Gastroesophageal sphincter (tissue), 4 donors: ENCODE measurements at regions not wholly inside any gene's neighbourhood (a gene's known extent, or its start where the extent isn't known, plus 50 kb on each side); places are given as distances from the start of the nearest gene placed in this dataset.

Experiments
- ATAC-seq: fragments of 150-250 bp; one replicate; pipeline ENCODE4 v1.9.1; 2016; ENCODE audit warnings: mild to moderate bottlenecking, moderate library complexity
- H3K27ac ChIP-seq, 4 donors: fragments of 200-600 bp; sonication (generic) in 3 of 4; 1 replicate in 3 of 4; 2 replicates in 1 of 4; pipeline ENCODE4 v1.5.1; 2016 to 2019
- H3K27me3 ChIP-seq: fragments of 200-600 bp; sonication (generic); one replicate; pipeline ENCODE4 v1.5.1; 2019
- H3K36me3 ChIP-seq, 2 donors: fragments of 200-600 bp; sonication (generic); one replicate each; pipeline ENCODE4 v1.5.1; 2019; ENCODE audit warnings: control low read depth in 1 of 2
- H3K4me1 ChIP-seq, 3 donors: fragments of 200-600 bp; sonication (generic); 1 replicate in 2 of 3; 2 replicates in 1 of 3; pipeline ENCODE4 v1.5.1; 2016 to 2019; ENCODE audit warnings: control low read depth in 2 of 3
- H3K4me3 ChIP-seq, 2 donors: fragments of 200-600 bp; sonication (generic); one replicate each; pipeline ENCODE4 v1.5.1; 2019; ENCODE audit warnings: mild to moderate bottlenecking in 1 of 2, moderate library complexity in 1 of 2
- H3K9me3 ChIP-seq, 3 donors: fragments of 200-600 bp; sonication (generic); one replicate each; pipeline ENCODE4 v1.5.1; 2017 to 2019; ENCODE audit warnings: control low read depth in 2 of 3
- EP300 ChIP-seq: sonication (generic); formaldehyde crosslinking; IDR thresholded peaks from one replicate; pipeline ENCODE4 v1.6.1; 2017; ENCODE audit warnings: antibody characterized with exemption, mild to moderate bottlenecking
- POLR2A ChIP-seq, 2 donors: fragments of 450-650 bp; IDR thresholded peaks; one replicate each; pipeline ENCODE4 v1.6.1; 2017; ENCODE audit warnings: antibody characterized with exemption in 2 of 2, mild to moderate bottlenecking in 2 of 2, moderate library complexity in 1 of 2
- POLR2AphosphoS5 ChIP-seq: sonication (generic); formaldehyde crosslinking; IDR thresholded peaks from one replicate; pipeline ENCODE4 v1.6.1; 2017; ENCODE audit warnings: antibody characterized with exemption
- WGBS, 2 donors: methylation state at CpG; one replicate each; pipeline ENCODE4 v1.1.5; 2018; ENCODE audit warnings: low coverage in 1 of 2; 5-methylcytosine and 5-hydroxymethylcytosine counted together
- TF ChIP-seq, protein P1 (sequence below), 4 experiments: fragments of 200-600 bp in 2 of 4; fragments of 450-650 bp in 2 of 4; sonication (generic) in 1 of 4; IDR thresholded peaks; one replicate each; pipeline ENCODE4 v1.5.1; 2017 to 2019; ENCODE audit warnings: antibody characterized with exemption in 4 of 4, mild to moderate bottlenecking in 2 of 4, moderate library complexity in 2 of 4

DNA sequence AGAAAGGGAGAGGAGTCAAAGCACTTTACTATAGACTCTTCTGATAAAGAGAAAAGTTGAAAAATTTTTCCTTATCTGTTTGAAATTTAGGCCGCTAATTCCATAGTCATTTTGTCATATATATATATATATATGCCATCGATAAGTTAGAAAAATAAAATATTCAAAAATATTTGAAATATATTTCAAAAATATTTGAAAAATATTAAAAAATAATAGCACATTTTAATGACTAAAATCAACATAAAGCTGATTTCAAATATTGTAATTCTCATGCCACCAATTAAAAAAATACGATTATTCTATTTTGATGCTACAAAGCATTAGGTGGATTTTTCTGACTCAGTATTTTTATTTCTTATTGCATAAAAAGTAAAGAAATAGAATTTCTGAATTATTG, 87.1 kb downstream of the KIF2B start:
- Histone ChIP-seq H3K27ac (no peak overlapping the region), H3K27me3 (no peaks in the 10 kb centered on the region), H3K9me3 (peaks cover 0 to 3% (median 0%) of the 10 kb centered on the region in 3 donors), H3K4me3 (no peak overlapping the region), H3K36me3 (no peaks in the 10 kb centered on the region), H3K4me1 (no peaks in the 10 kb centered on the region)
- no peak for TF ChIP-seq POLR2A (IDR thresholded peaks at IDR 0.05)
- no peak for TF ChIP-seq POLR2AphosphoS5
- TF ChIP-seq, protein P1, sequence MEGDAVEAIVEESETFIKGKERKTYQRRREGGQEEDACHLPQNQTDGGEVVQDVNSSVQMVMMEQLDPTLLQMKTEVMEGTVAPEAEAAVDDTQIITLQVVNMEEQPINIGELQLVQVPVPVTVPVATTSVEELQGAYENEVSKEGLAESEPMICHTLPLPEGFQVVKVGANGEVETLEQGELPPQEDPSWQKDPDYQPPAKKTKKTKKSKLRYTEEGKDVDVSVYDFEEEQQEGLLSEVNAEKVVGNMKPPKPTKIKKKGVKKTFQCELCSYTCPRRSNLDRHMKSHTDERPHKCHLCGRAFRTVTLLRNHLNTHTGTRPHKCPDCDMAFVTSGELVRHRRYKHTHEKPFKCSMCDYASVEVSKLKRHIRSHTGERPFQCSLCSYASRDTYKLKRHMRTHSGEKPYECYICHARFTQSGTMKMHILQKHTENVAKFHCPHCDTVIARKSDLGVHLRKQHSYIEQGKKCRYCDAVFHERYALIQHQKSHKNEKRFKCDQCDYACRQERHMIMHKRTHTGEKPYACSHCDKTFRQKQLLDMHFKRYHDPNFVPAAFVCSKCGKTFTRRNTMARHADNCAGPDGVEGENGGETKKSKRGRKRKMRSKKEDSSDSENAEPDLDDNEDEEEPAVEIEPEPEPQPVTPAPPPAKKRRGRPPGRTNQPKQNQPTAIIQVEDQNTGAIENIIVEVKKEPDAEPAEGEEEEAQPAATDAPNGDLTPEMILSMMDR (IDR thresholded peaks at IDR 0.05), result no peak
- TF ChIP-seq EP300, result no peak
- WGBS, 2 donors, result 89 to 93% methylated on average over 3 of the region's 3 CpGs
- no peak for ATAC-seq

DNA sequence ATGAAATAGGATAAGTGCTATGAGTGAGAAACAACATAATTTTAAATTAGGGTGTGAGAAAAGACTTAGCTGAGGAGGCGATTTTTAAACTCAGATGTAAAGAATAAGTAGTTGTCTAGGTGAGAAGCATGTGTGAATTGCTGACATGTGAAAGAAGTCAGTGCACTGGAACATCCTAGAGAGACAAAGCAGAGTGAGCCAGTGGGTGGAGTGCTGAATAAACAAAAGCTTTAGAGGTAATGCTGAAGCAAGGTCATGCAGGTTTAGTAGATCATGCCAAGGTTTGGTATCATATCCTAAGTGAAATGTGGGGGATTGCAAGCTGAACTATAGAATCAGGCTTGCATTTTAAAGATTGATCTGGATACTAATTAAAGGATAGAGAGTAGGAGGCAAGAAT, 89.4 kb downstream of the KIF2B start:
- no peaks in the 10 kb centered on the region for H3K36me3 ChIP-seq
- no peak overlapping the region for H3K27ac ChIP-seq
- TF ChIP-seq POLR2AphosphoS5 (no peak), POLR2A (IDR thresholded peaks at IDR 0.05) (no peak)
- TF ChIP-seq, protein P1 (IDR thresholded peaks at IDR 0.05), result no peak
- H3K4me1 ChIP-seq, result no peaks in the 10 kb centered on the region
- H3K4me3 ChIP-seq, result no peak overlapping the region
- H3K27me3 ChIP-seq, result no peaks in the 10 kb centered on the region
- H3K9me3 ChIP-seq, result no peaks in the 10 kb centered on the region
- no peak for ATAC-seq
- WGBS, 2 donors, result 44 to 67% methylated on average over 1 of the region's 1 CpG

DNA sequence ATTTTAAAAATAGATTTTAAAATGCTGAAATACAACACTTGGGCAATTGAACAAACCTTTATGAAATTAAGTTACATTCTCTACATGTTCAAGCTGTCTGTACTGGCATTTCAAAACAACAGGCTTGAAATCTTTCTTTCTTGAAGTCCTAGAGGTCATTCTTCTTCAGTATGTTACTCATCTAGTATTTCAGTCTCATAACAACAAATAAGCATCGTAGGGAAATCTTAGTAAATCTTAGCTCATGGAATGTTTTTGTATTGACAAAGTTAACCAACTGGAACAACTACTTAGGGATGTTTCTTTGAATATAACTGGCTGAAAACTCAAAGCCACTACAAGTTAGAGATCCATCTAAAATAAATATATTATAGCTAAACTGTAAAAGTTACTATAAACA, 96.6 kb downstream of the KIF2B start:
- ATAC-seq, result no peak
- Histone ChIP-seq H3K4me1 (no peaks in the 10 kb centered on the region), H3K27ac (no peak overlapping the region), H3K4me3 (no peak overlapping the region), H3K9me3 (no peaks in the 10 kb centered on the region), H3K36me3 (no peaks in the 10 kb centered on the region), H3K27me3 (no peaks in the 10 kb centered on the region)
- WGBS, 2 donors, result 79 to 83% methylated on average over 1 of the region's 1 CpG
- TF ChIP-seq, protein P1 (IDR thresholded peaks at IDR 0.05), result no peak
- TF ChIP-seq POLR2AphosphoS5 (no peak), POLR2A (IDR thresholded peaks at IDR 0.05) (no peak), EP300 (no peak)

DNA sequence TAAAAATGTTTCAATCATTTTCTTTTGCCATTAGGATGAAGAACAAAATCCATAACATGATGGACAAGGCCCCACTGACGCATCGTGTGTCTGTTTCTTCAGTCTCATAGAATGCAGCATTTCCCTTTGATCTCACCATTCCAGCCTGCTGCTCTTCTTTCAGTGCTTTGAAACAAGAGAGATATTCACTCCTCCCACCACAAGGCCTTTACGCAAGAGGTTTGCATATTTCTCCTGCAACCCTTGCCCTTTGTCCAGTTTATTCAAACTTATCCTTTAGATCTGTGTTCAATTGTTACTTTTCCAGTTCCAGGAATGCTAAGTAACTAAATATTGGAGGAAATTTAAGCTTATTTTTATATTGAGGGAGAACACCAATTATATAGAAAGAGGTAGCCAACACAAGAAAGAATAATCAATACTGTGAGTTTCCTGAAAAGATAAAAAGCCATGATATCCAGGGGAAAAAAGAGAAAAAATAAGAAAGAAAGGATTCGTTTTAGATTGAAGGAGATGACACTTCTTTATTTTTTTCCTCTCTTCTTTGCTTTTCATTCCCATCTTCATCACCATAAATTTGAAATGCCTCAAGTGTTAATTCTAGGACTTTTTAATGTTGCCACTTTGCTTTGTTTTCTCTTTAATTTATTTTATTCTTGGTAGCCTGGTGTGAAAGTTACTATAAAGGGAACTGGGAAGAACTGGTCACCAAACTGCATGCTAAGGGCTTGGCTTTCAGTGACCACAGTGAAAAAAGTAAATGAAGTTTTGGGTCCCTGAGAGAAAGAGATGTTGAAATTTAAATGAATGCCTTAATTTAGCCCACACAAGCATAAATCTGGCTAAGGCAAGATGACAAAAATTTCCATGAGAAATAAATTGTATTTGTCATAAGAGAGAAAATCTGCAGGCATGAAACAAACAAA, 102.1 kb downstream of the KIF2B start:
- Histone ChIP-seq H3K9me3 (no peaks in the 10 kb centered on the region), H3K27ac (no peak overlapping the region), H3K27me3 (no peaks in the 10 kb centered on the region), H3K4me1 (no peaks in the 10 kb centered on the region), H3K4me3 (no peak overlapping the region), H3K36me3 (no peaks in the 10 kb centered on the region)
- WGBS, 2 donors, result 28 to 34% methylated on average over 4 of the region's 4 CpGs
- ATAC-seq, result no peak
- no peak for TF ChIP-seq POLR2AphosphoS5
- TF ChIP-seq, protein P1 (IDR thresholded peaks at IDR 0.05), result no peak

- Histone ChIP-seq H3K9me3 (peaks cover 0 to 7% (median 0%) of the 10 kb centered on the region in 3 donors), H3K27me3 (no peaks in the 10 kb centered on the region), H3K4me3 (no peak overlapping the region), H3K27ac (no peak overlapping the region), H3K4me1 (no peaks in the 10 kb centered on the region), H3K36me3 (no peaks in the 10 kb centered on the region)
- no peak for ATAC-seq
- TF ChIP-seq EP300 (no peak), POLR2A (IDR thresholded peaks at IDR 0.05) (no peak), POLR2AphosphoS5 (no peak)
- TF ChIP-seq, protein P1 (IDR thresholded peaks at IDR 0.05), result no peak
- WGBS, 2 donors, result 56 to 60% methylated on average over 1 to 2 of the region's 2 CpGs
These were observed 109.7 kb downstream of the KIF2B start for GRCh38 chr17:53932386-53932785.
